Left renal pelvis (tissue), 4 donors: ENCODE measurements at regions not wholly inside any gene's neighbourhood (a gene's known extent, or its start where the extent isn't known, plus 50 kb on each side); places are given as distances from the start of the nearest gene placed in this dataset.
"Not testable (repeated sequence)": the region's sequence is repeated elsewhere in the genome, so short reads cannot be mapped to it uniquely, and the experiment has no call there.

ENCODE experiments used
- DNase-seq, 4 donors: peaks; one replicate each; pipeline ENCODE4 v3.0.0-alpha.2; 2013; ENCODE audit warnings: low read depth in 4 of 4, low spot score in 3 of 4

DNA sequence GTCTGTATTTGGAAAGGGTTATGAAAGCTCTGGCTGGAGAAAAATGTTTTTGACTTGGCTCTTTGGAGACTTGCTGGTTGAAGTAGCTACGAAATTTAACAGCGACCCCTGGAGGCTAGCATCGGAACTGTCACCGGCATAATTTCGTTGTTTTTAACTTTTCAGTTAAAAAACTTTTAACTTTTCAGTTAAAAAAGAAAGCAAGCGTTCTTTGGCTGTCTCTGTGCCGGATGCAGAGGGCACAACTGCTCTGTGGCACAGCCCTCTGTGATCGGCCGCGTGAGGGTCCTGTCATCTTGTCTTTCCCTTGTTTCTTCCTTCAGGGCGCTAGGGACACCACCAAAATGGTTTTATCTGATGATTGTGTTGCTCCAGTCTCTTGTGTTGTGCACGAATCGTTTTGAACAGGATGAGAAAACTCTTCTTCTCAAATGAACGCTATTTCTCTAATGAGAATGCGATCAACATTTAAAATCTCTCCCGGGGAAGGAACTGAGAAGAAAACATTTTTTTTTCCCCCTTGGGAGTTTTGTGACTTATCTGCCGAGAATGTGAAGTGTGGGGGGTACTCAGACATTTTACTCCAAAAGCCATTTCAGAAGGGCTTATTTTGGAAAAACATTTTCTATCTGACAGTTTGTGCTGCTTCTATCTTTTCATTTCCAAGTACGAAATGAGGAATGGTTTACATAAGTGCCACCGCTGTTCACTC is 57.1 kb downstream of the ADCYAP1 start:
- DNase-seq, result peak in 1 of 4 donors; percentile 16

DNA sequence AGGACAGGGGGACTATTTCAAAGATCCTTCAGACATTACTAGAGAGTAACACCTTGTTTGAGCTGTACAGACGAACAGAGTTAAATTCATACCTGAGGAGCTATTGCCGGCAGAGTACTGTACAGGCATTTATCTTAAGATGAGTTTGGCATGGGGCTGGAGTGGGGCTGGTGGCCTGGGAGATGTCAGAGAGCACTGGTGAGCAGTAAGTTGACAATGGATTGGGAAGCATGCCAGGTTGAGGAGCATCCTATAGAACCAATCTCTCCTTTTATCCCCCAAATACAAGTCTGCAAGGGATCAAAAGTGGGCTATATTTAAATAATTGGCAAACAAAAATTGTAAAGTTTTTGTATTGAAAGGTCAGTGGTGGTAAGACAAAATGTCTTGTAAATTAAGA is 58.6 kb downstream of the ADCYAP1 start:
- DNase-seq, result no peak

DNA sequence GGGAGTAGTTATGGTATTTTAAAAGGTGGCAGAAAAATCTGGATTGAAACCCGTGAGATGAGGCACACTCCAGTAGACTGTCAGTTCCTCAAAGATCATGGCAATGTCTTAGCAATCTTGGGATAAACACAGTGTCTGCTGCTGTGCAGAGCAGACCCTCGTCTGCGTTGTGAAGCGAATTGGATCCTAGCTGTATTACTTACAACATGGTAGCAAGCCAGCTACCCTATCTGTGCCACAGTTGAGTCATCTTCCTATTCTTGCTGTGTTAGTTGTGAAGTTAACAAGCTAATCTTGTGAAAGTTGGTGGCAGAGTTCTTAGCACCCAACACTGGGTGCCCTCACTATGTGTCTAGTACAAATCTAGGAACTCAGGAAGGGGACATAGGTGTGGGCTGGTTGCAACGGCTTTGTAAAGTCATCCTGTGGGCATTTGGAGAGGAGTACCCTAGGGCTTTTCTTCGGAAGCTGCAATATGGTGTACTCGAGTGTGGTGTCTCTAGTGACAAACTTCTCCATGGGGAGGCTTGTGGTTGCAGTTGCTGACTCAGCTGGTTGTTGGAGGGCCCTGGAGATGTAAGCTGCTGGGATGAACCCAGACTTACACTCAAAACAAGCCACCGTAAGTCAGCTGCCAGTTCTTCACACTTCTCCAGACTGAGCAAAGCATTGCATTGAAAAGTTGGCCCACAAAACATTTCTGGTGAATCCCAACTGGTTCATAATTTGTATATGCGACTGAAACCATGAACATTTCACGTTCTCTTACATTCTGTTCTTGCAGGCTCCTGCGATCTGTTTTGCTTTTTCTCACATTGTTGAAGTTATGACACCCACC is 61.5 kb downstream of the ADCYAP1 start:
- DNase-seq, result no peak

DNA sequence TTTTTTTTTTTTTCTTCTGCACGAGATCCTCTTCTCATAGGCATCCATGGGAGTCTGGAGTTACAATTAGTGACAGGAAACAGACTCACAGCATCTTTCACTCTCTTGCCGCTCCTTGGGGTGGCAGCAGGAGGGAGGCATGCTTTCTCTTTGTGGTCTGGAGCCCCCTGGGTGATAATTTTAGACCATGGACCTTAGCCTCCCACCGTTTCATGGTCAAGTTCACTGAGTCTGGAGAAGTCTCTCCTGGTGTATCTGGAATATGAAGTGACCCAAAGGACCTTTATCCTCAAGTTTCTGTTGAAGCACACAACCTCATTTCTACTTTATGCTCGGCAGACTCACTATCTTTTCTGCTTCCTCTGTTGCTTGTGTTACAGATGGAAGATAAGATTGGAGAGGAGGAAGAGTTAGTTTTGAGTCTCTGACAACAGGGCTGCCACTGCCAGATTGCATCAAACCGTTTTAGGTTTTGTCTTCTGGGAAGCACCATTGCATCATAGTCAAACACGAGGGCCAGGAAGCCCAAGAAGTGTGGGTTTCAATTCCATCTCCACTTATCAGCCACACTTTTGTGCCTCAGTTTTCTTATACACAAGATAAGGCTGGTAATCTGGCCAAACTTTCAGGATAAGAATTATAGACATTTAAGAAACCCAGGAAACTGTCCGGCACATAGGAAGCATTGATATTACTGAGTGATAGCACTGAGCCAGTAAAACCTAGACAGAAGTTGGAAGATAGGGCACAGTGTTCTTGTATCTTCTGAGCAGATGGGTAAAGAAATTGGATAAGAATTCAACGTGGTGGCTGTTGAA is 62.3 kb downstream of the ADCYAP1 start:
- no peak for DNase-seq

DNA sequence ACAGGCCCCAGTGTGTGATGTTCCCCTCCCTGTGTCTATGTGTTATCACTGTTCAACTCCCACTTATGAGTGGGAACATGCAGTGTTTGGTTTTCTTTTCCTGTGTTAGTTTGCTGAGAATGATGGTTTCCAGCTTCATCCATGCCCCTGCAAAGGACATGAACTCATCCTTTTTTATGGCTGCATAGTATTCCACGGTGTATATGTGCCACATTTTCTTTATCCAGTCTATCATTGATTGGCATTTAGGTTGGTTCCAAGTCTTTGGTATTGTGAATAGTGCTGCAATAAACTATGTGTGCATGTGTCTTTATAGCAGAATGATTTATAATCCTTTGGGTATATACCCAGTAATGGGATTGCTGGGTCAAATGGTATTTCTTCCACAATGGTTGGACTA is 64.2 kb downstream of the ADCYAP1 start:
- DNase-seq, result not testable (repeated sequence)

DNA sequence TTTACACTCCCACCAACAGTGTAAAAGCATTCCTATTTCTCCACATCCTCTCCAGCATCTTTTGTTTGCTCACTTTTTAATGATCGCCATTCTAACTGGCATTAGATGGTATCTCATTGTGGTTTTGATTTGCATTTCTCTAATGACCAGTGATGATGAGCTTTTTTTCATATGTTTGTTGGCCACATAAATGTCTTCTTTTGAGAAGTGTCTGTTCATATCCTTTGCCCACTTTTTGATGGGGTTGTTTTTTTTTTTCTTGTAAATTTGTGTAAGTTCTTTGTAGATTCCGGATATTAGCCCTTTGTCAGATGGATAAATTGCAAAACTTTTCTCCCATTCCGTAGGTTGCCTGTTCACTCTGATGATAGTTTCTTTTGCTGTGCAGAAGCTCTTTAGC is 64.6 kb downstream of the ADCYAP1 start:
- not testable (repeated sequence) for DNase-seq

DNA sequence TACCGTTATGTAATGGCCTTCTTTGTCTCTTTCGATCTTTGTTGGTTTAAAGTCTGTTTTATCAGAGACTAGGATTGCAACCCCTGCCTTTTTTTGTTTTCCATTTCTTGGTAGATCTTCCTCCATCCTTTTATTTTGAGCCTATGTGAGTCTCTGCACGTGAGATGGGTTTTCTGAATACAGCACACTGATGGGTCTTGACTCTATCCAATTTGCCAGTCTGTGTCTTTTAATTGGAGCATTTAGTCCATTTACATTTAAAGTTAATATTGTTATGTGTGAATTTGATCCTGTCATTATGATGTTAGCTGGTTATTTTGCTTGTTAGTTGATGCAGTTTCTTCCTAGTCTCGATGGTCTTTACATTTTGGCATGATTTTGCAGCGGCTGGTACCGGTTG is 69.9 kb downstream of the ADCYAP1 start:
- DNase-seq, result not testable (repeated sequence)

DNA sequence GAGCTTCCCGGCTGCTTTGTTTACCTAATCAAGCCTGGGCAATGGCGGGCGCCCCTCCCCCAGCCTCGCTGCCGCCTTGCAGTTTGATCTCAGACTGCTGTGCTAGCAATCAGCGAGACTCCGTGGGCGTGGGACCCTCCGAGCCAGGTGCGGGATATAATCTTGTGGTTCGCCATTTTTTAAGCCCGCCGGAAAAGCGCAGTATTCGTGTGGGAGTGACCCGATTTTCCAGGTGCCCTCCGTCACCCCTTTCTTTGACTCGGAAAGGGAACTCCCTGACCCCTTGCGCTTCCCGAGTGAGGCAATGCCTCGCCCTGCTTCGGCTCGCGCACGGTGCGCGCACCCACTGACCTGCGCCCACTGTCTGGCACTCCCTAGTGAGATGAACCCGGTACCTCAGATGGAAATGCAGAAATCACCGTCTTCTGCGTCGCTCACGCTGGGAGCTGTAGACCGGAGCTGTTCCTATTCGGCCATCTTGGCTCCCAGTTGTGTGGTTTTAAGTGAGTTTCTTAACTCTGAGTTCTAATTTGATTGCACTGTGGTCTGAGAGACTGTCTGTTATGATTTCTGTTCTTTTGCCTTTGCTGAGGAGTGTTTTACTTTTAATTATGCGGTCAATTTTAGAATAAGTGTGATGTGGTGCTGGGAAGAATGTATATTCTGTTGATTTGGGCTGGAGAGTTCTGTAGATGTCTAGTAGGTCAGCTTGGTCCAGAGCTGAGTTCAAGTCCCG is 71.9 kb downstream of the ADCYAP1 start:
- DNase-seq, result not testable (repeated sequence)

DNA sequence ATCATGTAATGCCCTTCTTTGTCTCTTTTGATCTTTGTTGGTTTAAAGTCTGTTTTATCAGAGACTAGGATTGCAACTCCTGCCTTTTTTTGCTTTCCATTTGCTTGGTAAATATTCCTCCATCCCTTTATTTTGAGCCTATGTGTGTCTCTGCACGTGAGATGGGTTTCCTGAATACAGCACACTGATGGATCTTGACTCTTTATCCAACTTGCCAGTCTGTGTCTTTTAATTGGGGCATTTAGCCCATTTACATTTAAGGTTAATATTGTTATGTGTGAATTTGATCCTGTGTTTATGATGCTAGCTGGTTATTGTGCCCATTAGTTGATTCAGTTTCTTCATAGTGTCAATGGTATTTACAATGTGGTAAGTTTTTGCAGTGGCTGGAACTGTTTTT is 72.7 kb downstream of the ADCYAP1 start:
- DNase-seq, result not testable (repeated sequence)

DNA sequence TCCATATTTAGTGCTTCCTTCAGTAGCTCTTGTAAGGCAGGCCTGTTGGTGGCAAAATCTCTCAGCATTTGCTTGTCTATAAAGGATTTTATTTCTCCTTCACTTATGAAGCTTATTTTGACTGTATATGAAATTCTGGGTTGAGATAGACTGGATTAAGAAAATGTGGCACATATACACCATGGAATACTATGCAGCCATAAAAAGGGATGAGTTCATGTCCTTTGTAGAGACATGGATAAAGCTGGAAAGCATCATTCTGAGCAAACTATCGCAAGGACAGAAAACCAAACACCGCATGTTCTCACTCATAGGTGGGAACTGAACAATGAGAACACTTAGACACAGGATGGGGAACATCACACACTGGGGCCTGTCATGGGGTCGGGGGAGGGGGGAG is 73.1 kb downstream of the ADCYAP1 start:
- not testable (repeated sequence) for DNase-seq

DNA sequence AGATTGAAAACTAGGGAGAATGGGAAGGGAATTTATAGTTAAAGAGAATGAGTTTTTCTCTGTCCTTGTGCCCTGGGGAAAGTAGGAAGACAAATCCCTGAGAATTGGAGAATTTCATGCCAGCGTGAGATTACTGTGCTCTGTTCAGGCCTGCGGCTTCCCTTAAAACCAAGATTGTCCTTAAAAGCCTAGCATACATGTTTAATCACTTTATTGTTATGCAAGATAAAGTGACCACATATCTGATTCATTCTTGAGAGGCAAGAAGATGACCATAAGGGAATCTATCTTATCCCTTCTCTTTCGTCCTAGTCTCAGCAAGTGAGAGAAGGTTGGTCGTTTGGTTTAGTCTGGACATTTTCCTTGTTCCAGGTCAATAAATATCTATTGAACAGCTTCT is 75.9 kb downstream of the ADCYAP1 start:
- no peak for DNase-seq

DNA sequence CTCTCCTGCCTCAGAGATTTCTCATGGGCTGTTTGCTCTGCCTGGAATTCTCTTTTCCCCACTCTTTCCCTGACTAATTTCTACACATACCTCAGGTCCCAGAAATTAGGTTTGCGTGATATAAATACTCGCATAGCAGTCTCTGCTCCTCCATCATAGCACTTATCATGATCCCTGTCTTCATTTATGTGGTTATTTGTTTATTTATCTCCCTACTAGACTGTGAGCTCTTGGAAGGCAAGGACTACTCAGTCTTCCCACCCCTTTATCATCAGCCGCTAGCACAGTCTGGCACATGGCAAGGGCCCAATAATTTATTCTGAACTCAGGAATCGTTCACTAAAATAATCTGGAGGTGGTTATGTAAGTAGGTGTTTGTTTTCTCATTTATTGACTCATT is 79.3 kb downstream of the ADCYAP1 start:
- no peak for DNase-seq

DNA sequence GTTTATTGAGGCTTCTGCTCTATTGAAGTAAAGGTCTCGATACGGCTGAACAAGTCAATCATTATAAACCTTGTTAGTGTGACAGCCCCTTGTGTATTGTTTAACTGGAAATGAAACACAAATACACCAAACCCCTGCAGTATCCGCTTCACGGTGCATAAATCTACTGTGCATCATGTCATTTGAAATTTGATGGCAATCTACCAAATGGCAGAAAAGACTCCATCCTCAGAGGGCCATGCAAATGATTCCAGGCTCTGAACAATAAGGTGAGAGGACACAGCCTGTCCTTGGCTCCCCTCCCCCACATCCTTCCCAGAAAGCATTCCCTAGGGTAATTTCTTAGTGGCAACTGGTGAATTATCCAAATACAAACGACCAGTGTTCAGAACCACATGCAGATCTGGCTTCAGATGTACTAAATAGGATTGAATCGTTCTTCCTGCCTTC is 80.6 kb downstream of the ADCYAP1 start:
- no peak for DNase-seq

DNA sequence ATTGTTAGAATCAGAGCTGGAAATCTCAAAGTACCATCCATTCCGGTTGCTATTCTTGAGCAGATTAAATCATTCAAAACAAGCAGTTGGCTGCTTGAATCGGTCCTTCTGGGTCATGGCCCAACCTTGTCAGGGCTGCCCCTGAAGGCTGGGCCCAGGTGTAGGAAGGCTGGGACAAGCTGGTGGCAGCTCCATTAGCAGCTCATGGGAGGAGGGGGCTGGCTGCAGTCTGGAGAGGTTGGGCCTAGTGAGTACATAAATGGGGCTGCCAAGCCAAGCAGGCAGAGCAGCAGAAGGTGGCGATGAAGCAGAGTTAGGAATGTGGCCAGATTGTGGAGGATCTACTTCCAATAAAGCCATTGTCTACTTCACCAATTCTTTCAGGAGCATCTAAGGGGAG is 81.4 kb downstream of the ADCYAP1 start:
- no peak for DNase-seq

DNA sequence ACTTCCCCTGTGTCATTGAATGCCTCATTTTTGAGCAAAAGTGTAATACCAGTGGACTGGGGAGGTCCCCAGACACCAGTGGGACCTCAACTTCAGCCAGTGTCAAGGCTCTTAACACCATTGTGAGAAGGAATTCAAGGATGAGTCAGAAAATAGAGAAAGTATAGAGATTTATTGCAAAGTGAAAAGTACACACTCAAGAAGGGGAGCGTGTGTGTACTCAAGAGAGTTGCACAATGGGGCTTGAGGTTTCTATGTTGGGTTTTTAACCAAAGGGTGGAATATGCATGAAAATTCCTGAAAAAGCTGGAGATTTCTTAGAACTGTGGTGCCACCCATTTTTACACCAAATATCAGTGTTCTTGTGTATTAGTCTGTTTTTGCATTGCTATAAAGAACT is 81.9 kb downstream of the ADCYAP1 start:
- DNase-seq, result no peak

DNA sequence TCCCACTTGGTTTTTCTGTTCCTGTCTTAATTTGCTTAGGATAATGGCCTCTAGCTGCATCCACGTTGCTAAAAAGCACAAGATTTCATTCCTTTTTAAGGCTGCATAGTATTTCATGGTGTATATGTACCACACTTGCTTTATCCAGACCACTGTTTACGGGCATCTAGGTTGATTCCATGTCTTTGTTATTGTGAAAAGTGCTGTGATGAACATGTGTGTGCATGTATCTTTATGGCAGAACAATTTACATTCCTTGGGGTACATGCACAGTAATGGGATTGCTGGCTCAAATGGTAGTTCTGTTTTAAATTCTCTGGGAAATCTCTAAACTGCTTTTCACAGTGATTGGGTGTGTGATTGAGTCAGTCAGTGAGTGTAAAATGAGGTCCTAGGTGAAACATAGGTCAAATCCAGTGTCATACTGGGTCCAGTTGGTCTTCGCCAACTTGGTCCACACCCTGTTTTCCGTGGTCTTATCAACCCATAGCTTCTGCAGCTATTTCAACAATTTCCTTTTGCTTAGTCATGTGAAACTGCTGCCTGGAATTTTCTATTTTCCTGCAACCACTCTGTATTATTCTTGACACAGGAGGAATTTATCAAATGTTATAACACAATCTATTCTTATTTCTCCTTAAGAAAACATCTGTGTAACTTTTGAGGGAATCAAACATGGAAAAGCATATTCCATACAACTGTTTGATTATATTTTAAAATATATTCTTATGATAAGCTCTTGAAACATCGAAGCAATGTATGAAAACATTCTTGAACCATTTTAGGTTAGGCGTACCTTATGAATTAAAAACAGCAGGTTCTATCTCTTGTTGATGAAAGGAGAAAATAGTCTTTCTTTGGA is 82.9 kb downstream of the ADCYAP1 start:
- DNase-seq, result no peak

DNA sequence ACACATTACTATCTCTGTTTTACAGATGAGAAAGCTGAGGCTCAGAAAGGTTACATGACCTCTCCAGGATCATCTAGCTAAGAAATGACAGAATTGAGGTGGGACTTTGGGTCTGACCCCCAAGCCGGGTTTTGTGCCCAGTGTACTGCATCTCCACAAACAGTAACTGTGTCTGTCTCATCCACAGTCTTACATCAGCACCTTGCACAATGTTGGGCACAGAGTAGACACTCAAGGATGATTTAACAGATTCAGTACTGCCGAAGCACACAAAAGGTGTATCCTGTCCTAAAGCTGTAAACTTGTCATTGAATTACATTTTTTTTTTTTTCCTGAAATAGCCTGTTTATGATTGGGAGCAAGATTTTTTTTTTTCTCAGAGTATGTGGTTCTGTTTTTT is 84.8 kb downstream of the ADCYAP1 start:
- no peak for DNase-seq

DNA sequence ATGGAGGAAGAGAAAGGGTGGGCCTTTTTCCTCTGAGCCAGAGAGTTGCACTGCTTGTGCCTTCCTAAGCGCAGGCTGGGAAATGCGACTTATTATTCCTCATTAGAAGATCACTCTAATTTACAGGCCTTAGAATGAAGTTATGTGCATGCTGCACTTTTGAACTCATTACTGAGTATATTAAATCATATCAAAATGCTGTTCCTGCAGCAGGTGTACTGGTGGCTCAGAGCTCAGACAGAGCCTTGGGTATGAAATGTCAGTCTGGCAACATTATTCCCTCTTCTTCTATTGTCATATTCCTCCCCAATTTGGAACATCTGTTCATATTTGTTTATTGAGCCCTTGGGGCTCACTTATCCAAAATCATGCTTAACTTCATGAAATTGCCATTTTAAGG is 85.5 kb downstream of the ADCYAP1 start:
- DNase-seq, result no peak

DNA sequence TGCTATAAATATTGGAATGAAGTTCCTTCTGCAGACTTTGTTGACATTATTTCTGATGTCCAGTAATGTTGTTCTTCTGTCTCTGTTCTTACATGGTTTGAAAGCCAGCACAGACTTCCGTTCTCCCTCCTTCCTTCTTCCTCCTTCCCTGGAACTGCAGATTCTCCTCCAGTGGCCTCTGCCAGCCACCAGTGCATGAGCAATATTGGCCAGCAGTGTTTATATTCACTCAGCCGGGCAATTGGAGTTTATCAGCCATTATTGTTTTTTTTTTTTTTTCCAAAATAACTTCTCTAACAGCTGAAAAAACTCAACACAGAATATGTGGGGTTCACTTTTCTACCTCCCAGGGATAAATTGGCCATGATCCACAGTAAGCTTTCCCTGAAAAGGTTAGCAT is 86.8 kb downstream of the ADCYAP1 start:
- no peak for DNase-seq

DNA sequence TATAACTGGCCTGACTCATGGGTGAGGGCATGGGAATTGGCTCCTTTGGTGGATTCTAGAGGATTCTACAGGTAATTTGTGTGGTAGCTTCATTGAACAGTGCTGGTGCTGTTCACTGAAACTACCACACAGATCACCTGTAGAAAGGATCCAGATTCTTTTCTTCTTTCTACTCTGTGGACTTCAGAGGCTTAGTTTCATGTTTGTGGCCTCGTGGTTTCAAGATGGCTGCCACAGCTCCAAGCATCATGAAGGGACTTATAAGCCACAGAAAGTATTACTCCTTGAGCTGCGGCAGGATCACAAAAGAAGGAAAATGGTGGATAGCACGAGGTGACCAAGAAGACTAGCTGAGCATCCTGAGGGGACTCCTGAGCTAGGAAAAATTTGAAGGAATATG is 88.9 kb downstream of the ADCYAP1 start:
- DNase-seq, result no peak
